ENCODE measurements at regions not wholly inside any gene's neighbourhood (a gene's known extent, or its start where the extent isn't known, plus 50 kb on each side); places are given as distances from the start of the nearest gene placed in this dataset.

- H3K9me3 ChIP-seq (ENCODE audit: insufficient read depth, low read depth, low read length) = 0 out of 2 replicates have a peak, but pooled peaks cover 3% of the 10 kb centered on the region
- no peaks in the 10 kb centered on the region for H3K79me2 ChIP-seq (ENCODE audit: insufficient read depth, low read length)
- H3F3A ChIP-seq (ENCODE audit: low read depth) = no peaks in the 10 kb centered on the region
- H3K36me3 ChIP-seq (ENCODE audit: insufficient read depth, low read length) = no peaks in the 10 kb centered on the region
- no peaks in the 10 kb centered on the region for H3K27me3 ChIP-seq (ENCODE audit: insufficient read depth, low read length, poor library complexity, severe bottlenecking)
- TF ChIP-seq CTCF (conservative IDR thresholded peaks at IDR 0.05; ENCODE audit: low read length) (no peak), EZH2phosphoT487 (IDR thresholded peaks at IDR 0.05; ENCODE audit: borderline replicate concordance) (no peak)
- H3K4me2 ChIP-seq (ENCODE audit: low read depth, low read length, poor library complexity, severe bottlenecking) = no peak overlapping the region
- no peaks in the 10 kb centered on the region for H3K9me2 ChIP-seq (replicated peaks; ENCODE audit: low read depth, low read length)
- no peak overlapping the region for H2AFZ ChIP-seq (ENCODE audit: low read length)
- no peak overlapping the region for H3K4me3 ChIP-seq (ENCODE audit: low read length, poor library complexity, severe bottlenecking)
- no peak overlapping the region for H3K9ac ChIP-seq (ENCODE audit: low read depth, low read length, poor library complexity, severe bottlenecking)
- no peaks in the 10 kb centered on the region for H3K4me1 ChIP-seq (ENCODE audit: insufficient read depth, low read length, poor library complexity, severe bottlenecking)
- H4K20me1 ChIP-seq (ENCODE audit: insufficient read depth, low read length, poor library complexity, severe bottlenecking) = no peaks in the 10 kb centered on the region
These were observed 149.0 kb upstream of the ITGA1 start for GRCh38 chr5:52638732-52639131.

- Histone ChIP-seq H4K20me1 (ENCODE audit: insufficient read depth, low read length, poor library complexity, severe bottlenecking) (no peaks in the 10 kb centered on the region), H3K4me3 (ENCODE audit: low read length, poor library complexity, severe bottlenecking) (no peak overlapping the region), H3K4me1 (ENCODE audit: insufficient read depth, low read length, poor library complexity, severe bottlenecking) (no peaks in the 10 kb centered on the region), H3K9me3 (ENCODE audit: insufficient read depth, low read depth, low read length) (peaks cover 9% of the 10 kb centered on the region; the same call in 1 of the 2 replicates), H3K27me3 (ENCODE audit: insufficient read depth, low read length, poor library complexity, severe bottlenecking) (no peaks in the 10 kb centered on the region), H3K9me2 (replicated peaks; ENCODE audit: low read depth, low read length) (no peaks in the 10 kb centered on the region), H3F3A (ENCODE audit: low read depth) (no peaks in the 10 kb centered on the region), H3K4me2 (ENCODE audit: low read depth, low read length, poor library complexity, severe bottlenecking) (no peak overlapping the region), H3K36me3 (ENCODE audit: insufficient read depth, low read length) (no peaks in the 10 kb centered on the region), H2AFZ (ENCODE audit: low read length) (no peak overlapping the region), H3K79me2 (ENCODE audit: insufficient read depth, low read length) (no peaks in the 10 kb centered on the region), H3K9ac (ENCODE audit: low read depth, low read length, poor library complexity, severe bottlenecking) (no peak overlapping the region)
- no peak for TF ChIP-seq CTCF (conservative IDR thresholded peaks at IDR 0.05; ENCODE audit: low read length)
- no peak for TF ChIP-seq EZH2phosphoT487 (IDR thresholded peaks at IDR 0.05; ENCODE audit: borderline replicate concordance)
These were observed 139.0 kb upstream of the ITGA1 start for GRCh38 chr5:52648726-52649125.

GRCh38 chr5:52655163-52655562 is 132.6 kb upstream of the ITGA1 start:
- H3K27me3 ChIP-seq (ENCODE audit: insufficient read depth, low read length, poor library complexity, severe bottlenecking) = no peaks in the 10 kb centered on the region
- no peaks in the 10 kb centered on the region for H3K9me2 ChIP-seq (replicated peaks; ENCODE audit: low read depth, low read length)
- H3K9ac ChIP-seq (ENCODE audit: low read depth, low read length, poor library complexity, severe bottlenecking) = no peak overlapping the region
- H3F3A ChIP-seq (ENCODE audit: low read depth) = no peaks in the 10 kb centered on the region
- no peaks in the 10 kb centered on the region for H3K9me3 ChIP-seq (ENCODE audit: insufficient read depth, low read depth, low read length)
- H3K4me1 ChIP-seq (ENCODE audit: insufficient read depth, low read length, poor library complexity, severe bottlenecking) = peaks cover 6% of the 10 kb centered on the region
- H3K4me3 ChIP-seq (ENCODE audit: low read length, poor library complexity, severe bottlenecking) = no peak overlapping the region
- H4K20me1 ChIP-seq (ENCODE audit: insufficient read depth, low read length, poor library complexity, severe bottlenecking) = no peaks in the 10 kb centered on the region
- H3K4me2 ChIP-seq (ENCODE audit: low read depth, low read length, poor library complexity, severe bottlenecking) = no peak overlapping the region
- TF ChIP-seq EZH2phosphoT487 (IDR thresholded peaks at IDR 0.05; ENCODE audit: borderline replicate concordance) (no peak), CTCF (conservative IDR thresholded peaks at IDR 0.05; ENCODE audit: low read length) (no peak)
- no peak overlapping the region for H2AFZ ChIP-seq (ENCODE audit: low read length)
- no peaks in the 10 kb centered on the region for H3K36me3 ChIP-seq (ENCODE audit: insufficient read depth, low read length)
- H3K79me2 ChIP-seq (ENCODE audit: insufficient read depth, low read length) = no peaks in the 10 kb centered on the region

Measured in Loucy (cell line).